ENCODE measurements at regions not wholly inside any gene's neighbourhood (a gene's known extent, or its start where the extent isn't known, plus 50 kb on each side); places are given as distances from the start of the nearest gene placed in this dataset.

DNA sequence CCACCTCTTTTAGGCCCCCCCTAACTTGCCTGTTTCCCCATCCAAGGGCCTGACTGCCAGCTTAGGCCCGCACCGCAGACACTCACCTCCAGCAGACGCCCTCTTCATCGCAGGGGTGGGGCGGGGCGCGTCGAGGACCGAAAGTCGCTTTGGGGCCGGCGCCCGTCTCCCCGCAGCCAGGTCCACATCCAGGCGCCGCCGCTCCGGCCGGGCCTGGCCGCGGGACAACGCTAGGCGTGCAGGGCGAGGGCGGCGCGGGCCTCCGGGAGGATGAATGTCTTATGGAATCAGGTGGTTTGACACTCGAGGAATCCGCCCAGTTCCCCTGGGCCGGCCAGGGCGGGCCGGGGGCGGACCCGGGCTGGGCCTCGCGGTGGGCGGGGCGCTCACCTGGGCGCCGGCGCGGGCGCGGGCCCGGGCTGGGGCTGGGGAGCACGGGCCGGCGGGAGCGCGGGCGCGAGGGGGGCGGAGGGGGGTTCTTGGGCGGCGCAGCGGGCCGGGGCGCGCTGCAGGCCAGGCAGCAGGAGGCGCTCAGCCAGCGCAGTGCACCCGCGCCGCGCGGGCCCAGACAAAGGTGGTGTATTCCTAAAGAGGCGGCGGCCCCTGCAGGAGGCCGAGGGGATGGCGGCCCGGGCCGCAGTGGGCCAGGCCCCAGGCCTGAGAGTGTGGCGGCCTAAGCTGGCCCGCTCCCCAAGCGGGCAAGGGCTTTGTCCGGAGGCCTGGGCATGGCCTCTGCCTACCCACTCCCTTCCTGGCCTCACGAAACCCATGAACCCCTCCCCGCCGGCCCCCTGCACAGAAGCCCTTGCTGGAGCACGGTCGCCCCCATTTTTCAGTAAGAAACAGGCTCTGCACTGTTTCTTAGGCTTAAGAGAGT, 177.6 kb downstream of the IGLL1 start:
- ChIA-PET POLR2A (no interaction called here), CTCF (interaction anchor here (0.6 kb wide), 2 partner anchors 17 to 988 kb away, joined by 3 read pairs; no protein-coding TSS in a partner anchor), RAD21 (ENCODE audit: low non-redundant PET in 1 of 2, low total read pairs in 2 of 2, uncharacterized antibody in 2 of 2, unreplicated experiment in 2 of 2) (no interaction called here)
- intact Hi-C loops (cut with micrococcal nuclease), result loop anchor here (2.0 kb wide), 1 partner anchor 136 kb away; no protein-coding TSS in a partner anchor
- H3K79me2 ChIP-seq (ENCODE audit: insufficient read depth, low read length), result no peaks in the 10 kb centered on the region
- H3K4me3 ChIP-seq (replicated peaks in 1 of 2; ENCODE audit: low read depth in 1 of 2, low read length in 2 of 2), result peak overlapping the region; percentile 50 to 65
- no peak overlapping the region for H2AFZ ChIP-seq (ENCODE audit: low read depth, low read length, poor library complexity, severe bottlenecking)
- H3K27ac ChIP-seq (ENCODE audit: low read depth, low read length), result peak overlapping the region; percentile 56; the same call in 1 of the 2 replicates
- H3K9ac ChIP-seq (ENCODE audit: low read length), result peak overlapping the region; percentile 52
- H3K9me2 ChIP-seq (ENCODE audit: insufficient read depth), result no peaks in the 10 kb centered on the region
- DNase-seq (ENCODE audit: low read depth, low spot score), result peak; percentile 66
- H3K9me3 ChIP-seq (ENCODE audit: control insufficient read depth in 1 of 2, insufficient read depth in 1 of 2, low read depth in 1 of 2, low read length in 2 of 2), result no peaks in the 10 kb centered on the region
- TF ChIP-seq FOSL1 (IDR thresholded peaks at IDR 0.05; ENCODE audit: low read depth) (no peak), MAX (IDR thresholded peaks at IDR 0.05) (no peak), ZFX (IDR thresholded peaks at IDR 0.05) (peak; percentile 57), EGR1 (IDR thresholded peaks at IDR 0.05; ENCODE audit: low read depth) (no peak), CEBPB (IDR thresholded peaks at IDR 0.05; ENCODE audit: low read depth) (no peak), RAD21 (IDR thresholded peaks at IDR 0.05; ENCODE audit: low read depth) (peak; percentile 71), SRF (IDR thresholded peaks at IDR 0.05; ENCODE audit: low read depth) (no peak), EZH2phosphoT487 (IDR thresholded peaks at IDR 0.05; ENCODE audit: borderline replicate concordance) (no peak), YY1 (IDR thresholded peaks at IDR 0.05; ENCODE audit: extremely low read depth, insufficient replicate concordance, low read depth, low read length) (peak; percentile 6)
- TF ChIP-seq, protein P1, sequence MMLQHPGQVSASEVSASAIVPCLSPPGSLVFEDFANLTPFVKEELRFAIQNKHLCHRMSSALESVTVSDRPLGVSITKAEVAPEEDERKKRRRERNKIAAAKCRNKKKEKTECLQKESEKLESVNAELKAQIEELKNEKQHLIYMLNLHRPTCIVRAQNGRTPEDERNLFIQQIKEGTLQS (IDR thresholded peaks at IDR 0.05), result no peak
- TF ChIP-seq, protein P2, sequence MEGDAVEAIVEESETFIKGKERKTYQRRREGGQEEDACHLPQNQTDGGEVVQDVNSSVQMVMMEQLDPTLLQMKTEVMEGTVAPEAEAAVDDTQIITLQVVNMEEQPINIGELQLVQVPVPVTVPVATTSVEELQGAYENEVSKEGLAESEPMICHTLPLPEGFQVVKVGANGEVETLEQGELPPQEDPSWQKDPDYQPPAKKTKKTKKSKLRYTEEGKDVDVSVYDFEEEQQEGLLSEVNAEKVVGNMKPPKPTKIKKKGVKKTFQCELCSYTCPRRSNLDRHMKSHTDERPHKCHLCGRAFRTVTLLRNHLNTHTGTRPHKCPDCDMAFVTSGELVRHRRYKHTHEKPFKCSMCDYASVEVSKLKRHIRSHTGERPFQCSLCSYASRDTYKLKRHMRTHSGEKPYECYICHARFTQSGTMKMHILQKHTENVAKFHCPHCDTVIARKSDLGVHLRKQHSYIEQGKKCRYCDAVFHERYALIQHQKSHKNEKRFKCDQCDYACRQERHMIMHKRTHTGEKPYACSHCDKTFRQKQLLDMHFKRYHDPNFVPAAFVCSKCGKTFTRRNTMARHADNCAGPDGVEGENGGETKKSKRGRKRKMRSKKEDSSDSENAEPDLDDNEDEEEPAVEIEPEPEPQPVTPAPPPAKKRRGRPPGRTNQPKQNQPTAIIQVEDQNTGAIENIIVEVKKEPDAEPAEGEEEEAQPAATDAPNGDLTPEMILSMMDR (IDR thresholded peaks at IDR 0.05 in 2 of 3, conservative IDR thresholded peaks at IDR 0.05 in 1 of 3; ENCODE audit: borderline replicate concordance in 1 of 3, insufficient read depth in 1 of 3, low read depth in 2 of 3, low read length in 2 of 3), result peak; percentile 59 to 92 (median 77)
- peaks cover 3% of the 10 kb centered on the region; the same call in 1 of the 2 replicates for H3K27me3 ChIP-seq (ENCODE audit: insufficient read depth, low read length)
- no peaks in the 10 kb centered on the region for H4K20me1 ChIP-seq (ENCODE audit: insufficient read depth)
- H3K4me1 ChIP-seq (ENCODE audit: control insufficient read depth in 1 of 2, insufficient read depth in 2 of 2, low read length in 2 of 2), result peaks cover 11 to 17% of the 10 kb centered on the region in 2 experiments; a peak in 3 of 4 replicates
- peak overlapping the region; percentile 95 for H3K4me2 ChIP-seq (ENCODE audit: low read length)
- ATAC-seq, result peak; percentile 93
- no peaks in the 10 kb centered on the region for H3K36me3 ChIP-seq (ENCODE audit: control insufficient read depth in 1 of 2, insufficient read depth in 2 of 2, low read length in 2 of 2)
- no TSS peak for BruUV-seq (replicated peaks)
